SK-N-SH (cell line): ENCODE measurements at regions not wholly inside any gene's neighbourhood (a gene's known extent, or its start where the extent isn't known, plus 50 kb on each side); places are given as distances from the start of the nearest gene placed in this dataset.
"Not testable (repeated sequence)": the region's sequence is repeated elsewhere in the genome, so short reads cannot be mapped to it uniquely, and the experiment has no call there.

Experiments used
- CTCF ChIP-seq: fragments of 200-600 bp; sonication (generic); IDR thresholded peaks from 2 replicates; pipeline ENCODE4 v1.6.1; 2017; ENCODE audit warnings: antibody characterized with exemption, mild to moderate bottlenecking, moderate library complexity
- ELF1 ChIP-seq: IDR thresholded peaks from 2 replicates; pipeline ENCODE4 v1.4.0; 2012
- EP300 ChIP-seq, 2 experiments: IDR thresholded peaks; 2 replicates each; pipeline versions ENCODE4 v1.4.0 to v1.6.1; 2012; ENCODE audit warnings: borderline replicate concordance in 1 of 2, low read depth in 1 of 2, low read length in 1 of 2
- EZH2phosphoT487 ChIP-seq: fragments of 200-600 bp; sonication (generic); IDR thresholded peaks from 2 replicates; pipeline ENCODE4 v1.6.1; 2017; ENCODE audit warnings: low read depth, mixed run types, mild to moderate bottlenecking, antibody characterized with exemption, moderate library complexity, borderline replicate concordance
- GABPA ChIP-seq: IDR thresholded peaks from 2 replicates; pipeline ENCODE4 v1.4.0; 2012; ENCODE audit warnings: low read depth, mild to moderate bottlenecking
- JUND ChIP-seq: IDR thresholded peaks from 2 replicates; pipeline ENCODE4 v1.4.0; 2012
- MAX ChIP-seq: IDR thresholded peaks from 2 replicates; pipeline ENCODE4 v1.4.0; 2012; ENCODE audit warnings: low read depth
- MXI1 ChIP-seq: IDR thresholded peaks from 2 replicates; pipeline ENCODE4 v1.6.1; 2012; ENCODE audit warnings: mild to moderate bottlenecking, low read depth, low read length, improper control_type of control experiment
- POLR2AphosphoS5 ChIP-seq: IDR thresholded peaks from 2 replicates; pipeline ENCODE4 v1.6.1; 2012; ENCODE audit warnings: low read depth, low read length
- TEAD4 ChIP-seq: IDR thresholded peaks from 2 replicates; pipeline ENCODE4 v1.4.0; 2012; ENCODE audit warnings: mild to moderate bottlenecking, borderline replicate concordance; ENCODE audit not compliant: insufficient read depth
- USF2 ChIP-seq: fragments of 150-350 bp; IDR thresholded peaks from 2 replicates; pipeline ENCODE4 v1.6.1; 2017; ENCODE audit warnings: antibody characterized with exemption, low read length, low read depth, borderline replicate concordance

- not testable (repeated sequence) for TF ChIP-seq JUND; TEAD4; ELF1; GABPA; USF2; CTCF; EZH2phosphoT487; MAX; EP300 (IDR thresholded peaks at IDR 0.05; ENCODE audit: borderline replicate concordance in 1 of 2, low read depth in 1 of 2, low read length in 1 of 2); POLR2AphosphoS5; MXI1
Observed at GRCh38 chr7:96821131-96821530, 111.5 kb upstream of the SEM1 start.
